NCI-H446 treated with DMSO at 0.1 percent for 48 hours (cell line): ENCODE measurements at regions not wholly inside any gene's neighbourhood (a gene's known extent, or its start where the extent isn't known, plus 50 kb on each side); places are given as distances from the start of the nearest gene placed in this dataset.

Experiments used
- DNase-seq: peaks from one replicate; lab custom pipeline; 2025; lab: John Stamatoyannopoulos, UW

GRCh38 chr12:58481811-58482210 lies 438.5 kb downstream of the LRIG3 start:
- no peak for DNase-seq

- DNase-seq: no peak
These were observed 433.0 kb downstream of the LRIG3 start for GRCh38 chr12:58487255-58487654.

GRCh38 chr12:58487678-58488161 lies 432.6 kb downstream of the LRIG3 start:
- DNase-seq: no peak

- DNase-seq: no peak
These were observed 430.9 kb downstream of the LRIG3 start for GRCh38 chr12:58489394-58489793.

GRCh38 chr12:58491306-58491705 lies 429.0 kb downstream of the LRIG3 start:
- no peak for DNase-seq

- DNase-seq: no peak
These were observed 423.7 kb downstream of the LRIG3 start for GRCh38 chr12:58496411-58497190.

GRCh38 chr12:58500399-58500798 lies 419.9 kb downstream of the LRIG3 start:
- DNase-seq: no peak

- no peak for DNase-seq
These were observed 418.1 kb downstream of the LRIG3 start for GRCh38 chr12:58502226-58502625.

GRCh38 chr12:58502841-58503240 lies 417.5 kb downstream of the LRIG3 start:
- DNase-seq: no peak

- no peak for DNase-seq
These were observed 416.6 kb downstream of the LRIG3 start for GRCh38 chr12:58503731-58504130.

GRCh38 chr12:58504143-58504938 lies 416.0 kb downstream of the LRIG3 start:
- no peak for DNase-seq

GRCh38 chr12:58509116-58509885 lies 411.0 kb downstream of the LRIG3 start:
- DNase-seq: no peak

GRCh38 chr12:58513301-58513834 lies 406.9 kb downstream of the LRIG3 start:
- no peak for DNase-seq

- DNase-seq: no peak
These were observed 406.5 kb downstream of the LRIG3 start for GRCh38 chr12:58513852-58514251.

- no peak for DNase-seq
These were observed 400.5 kb downstream of the LRIG3 start for GRCh38 chr12:58519839-58520238.

- DNase-seq: no peak
These were observed 399.2 kb downstream of the LRIG3 start for GRCh38 chr12:58521152-58521551.

- no peak for DNase-seq
These were observed 398.5 kb downstream of the LRIG3 start for GRCh38 chr12:58521796-58522195.

- no peak for DNase-seq
These were observed 396.9 kb downstream of the LRIG3 start for GRCh38 chr12:58523360-58523759.

- no peak for DNase-seq
These were observed 392.0 kb downstream of the LRIG3 start for GRCh38 chr12:58528271-58528670.

GRCh38 chr12:58529114-58529665 lies 391.1 kb downstream of the LRIG3 start:
- no peak for DNase-seq

GRCh38 chr12:58529897-58530741 lies 390.2 kb downstream of the LRIG3 start:
- no peak for DNase-seq
